BJ (cell line): ENCODE measurements at regions not wholly inside any gene's neighbourhood (a gene's known extent, or its start where the extent isn't known, plus 50 kb on each side); places are given as distances from the start of the nearest gene placed in this dataset.
"Not testable (repeated sequence)": the region's sequence is repeated elsewhere in the genome, so short reads cannot be mapped to it uniquely, and the experiment has no call there.

Experiments
- CTCF ChIA-PET: fragments of 350-600 bp; formaldehyde crosslinking; extraction: SDS; loops from one replicate; lab custom pipeline; 2021; ENCODE audit warnings: antibody characterized with exemption, inconsistent platforms; lab: Yijun Ruan, JAX
- POLR2A ChIA-PET: fragments of 300-600 bp; sonication (Branson Sonifier 250); formaldehyde crosslinking; extraction: SDS; loops from one replicate; lab custom pipeline; 2021; ENCODE audit warnings: antibody characterized with exemption; lab: Charles Lee
- DNase-seq: peaks from one replicate; pipeline ENCODE4 v3.0.0-alpha.2; 2011; ENCODE audit warnings: low read depth
- H3K27me3 ChIP-seq: 2 replicates; pipeline ENCODE4 v1.6.0; 2011; ENCODE audit warnings: low read length; ENCODE audit not compliant: control insufficient read depth, insufficient read depth
- H3K36me3 ChIP-seq: 2 replicates; pipeline ENCODE4 v1.5.1; 2011; ENCODE audit warnings: low read length; ENCODE audit not compliant: control insufficient read depth, insufficient read depth
- H3K4me3 ChIP-seq: 2 replicates; pipeline ENCODE4 v1.5.1; 2011; ENCODE audit warnings: low read depth, mild to moderate bottlenecking, control low read depth, low read length
- TF ChIP-seq, protein P1 (sequence below): IDR thresholded peaks from 2 replicates; pipeline ENCODE4 v1.5.1; 2011; ENCODE audit warnings: low read depth, mild to moderate bottlenecking, control low read depth, inconsistent platforms, low read length, moderate library complexity; ENCODE audit not compliant: insufficient read depth

DNA sequence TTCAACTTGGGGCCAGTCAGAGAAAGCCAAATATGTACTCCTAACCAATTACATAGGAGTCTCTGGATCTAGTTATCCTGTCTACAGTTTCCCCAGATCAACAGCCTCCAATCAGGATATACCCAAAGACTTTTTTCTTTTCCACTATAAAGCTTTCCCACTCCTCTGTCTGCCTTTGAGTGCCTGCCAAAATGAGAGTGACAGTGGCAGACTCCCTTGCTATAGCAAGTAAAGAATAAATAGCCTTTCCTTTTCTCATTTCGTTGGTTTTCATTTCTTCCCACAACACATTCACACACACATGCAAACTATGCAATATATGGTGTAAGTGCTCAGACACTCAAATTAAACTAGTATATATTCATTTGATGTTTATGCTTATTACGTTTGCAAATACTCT is 302.4 kb upstream of the TACR3 start:
- TF ChIP-seq, protein P1, sequence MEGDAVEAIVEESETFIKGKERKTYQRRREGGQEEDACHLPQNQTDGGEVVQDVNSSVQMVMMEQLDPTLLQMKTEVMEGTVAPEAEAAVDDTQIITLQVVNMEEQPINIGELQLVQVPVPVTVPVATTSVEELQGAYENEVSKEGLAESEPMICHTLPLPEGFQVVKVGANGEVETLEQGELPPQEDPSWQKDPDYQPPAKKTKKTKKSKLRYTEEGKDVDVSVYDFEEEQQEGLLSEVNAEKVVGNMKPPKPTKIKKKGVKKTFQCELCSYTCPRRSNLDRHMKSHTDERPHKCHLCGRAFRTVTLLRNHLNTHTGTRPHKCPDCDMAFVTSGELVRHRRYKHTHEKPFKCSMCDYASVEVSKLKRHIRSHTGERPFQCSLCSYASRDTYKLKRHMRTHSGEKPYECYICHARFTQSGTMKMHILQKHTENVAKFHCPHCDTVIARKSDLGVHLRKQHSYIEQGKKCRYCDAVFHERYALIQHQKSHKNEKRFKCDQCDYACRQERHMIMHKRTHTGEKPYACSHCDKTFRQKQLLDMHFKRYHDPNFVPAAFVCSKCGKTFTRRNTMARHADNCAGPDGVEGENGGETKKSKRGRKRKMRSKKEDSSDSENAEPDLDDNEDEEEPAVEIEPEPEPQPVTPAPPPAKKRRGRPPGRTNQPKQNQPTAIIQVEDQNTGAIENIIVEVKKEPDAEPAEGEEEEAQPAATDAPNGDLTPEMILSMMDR, result no peak
- ChIA-PET CTCF (no interaction called here), POLR2A (no interaction called here)
- no peaks in the 10 kb centered on the region for H3K27me3 ChIP-seq
- H3K36me3 ChIP-seq, result no peaks in the 10 kb centered on the region
- no peak overlapping the region for H3K4me3 ChIP-seq
- DNase-seq, result no peak

DNA sequence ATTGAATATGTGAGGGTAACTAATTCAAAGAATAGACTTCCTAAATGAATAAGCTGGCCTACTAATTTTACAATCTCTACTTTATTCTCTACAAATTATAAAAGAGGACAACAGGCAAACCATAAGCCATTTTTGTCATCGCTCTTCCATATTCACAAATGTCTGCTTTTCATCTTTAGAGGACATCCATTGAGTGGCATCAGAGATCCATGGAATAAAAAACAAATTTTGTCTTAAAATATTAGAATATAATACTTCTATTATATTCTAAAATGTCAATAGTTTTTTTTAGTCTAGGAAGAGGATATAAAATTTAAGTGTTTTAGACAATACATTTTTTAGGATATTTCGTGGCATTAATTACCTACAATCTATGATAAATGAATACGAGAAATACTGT is 300.9 kb upstream of the TACR3 start:
- no peak overlapping the region for H3K4me3 ChIP-seq
- ChIA-PET POLR2A (no interaction called here), CTCF (no interaction called here)
- DNase-seq, result no peak
- H3K36me3 ChIP-seq, result no peaks in the 10 kb centered on the region
- H3K27me3 ChIP-seq, result no peaks in the 10 kb centered on the region
- TF ChIP-seq, protein P1, result no peak

DNA sequence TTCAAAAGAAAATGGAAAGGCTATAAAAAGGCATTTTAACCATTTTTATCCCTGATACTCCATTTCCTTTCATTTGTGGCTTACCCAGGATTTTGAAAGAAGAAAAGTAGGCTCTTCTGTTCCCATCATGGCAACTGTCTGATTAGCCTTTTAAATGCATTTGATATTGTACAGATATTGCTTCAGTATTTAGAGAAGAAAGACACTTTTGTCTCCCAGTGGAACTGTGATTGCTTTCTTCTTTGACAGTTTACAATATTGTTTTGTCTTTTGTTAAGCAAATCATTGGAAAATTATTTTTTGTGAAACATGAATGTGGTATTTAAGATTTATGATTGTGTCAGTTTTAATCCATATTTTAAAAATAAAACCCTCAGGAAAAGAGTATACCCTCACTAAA is 297.4 kb upstream of the TACR3 start:
- CTCF ChIA-PET, result interaction anchor here (0.6 kb wide), 1 partner anchor 884 kb away, joined by 4 read pairs; no protein-coding TSS in a partner anchor
- DNase-seq, result no peak
- POLR2A ChIA-PET, result no interaction called here
- H3K4me3 ChIP-seq, result no peak overlapping the region
- no peaks in the 10 kb centered on the region for H3K36me3 ChIP-seq
- no peaks in the 10 kb centered on the region for H3K27me3 ChIP-seq
- TF ChIP-seq, protein P1, result no peak

DNA sequence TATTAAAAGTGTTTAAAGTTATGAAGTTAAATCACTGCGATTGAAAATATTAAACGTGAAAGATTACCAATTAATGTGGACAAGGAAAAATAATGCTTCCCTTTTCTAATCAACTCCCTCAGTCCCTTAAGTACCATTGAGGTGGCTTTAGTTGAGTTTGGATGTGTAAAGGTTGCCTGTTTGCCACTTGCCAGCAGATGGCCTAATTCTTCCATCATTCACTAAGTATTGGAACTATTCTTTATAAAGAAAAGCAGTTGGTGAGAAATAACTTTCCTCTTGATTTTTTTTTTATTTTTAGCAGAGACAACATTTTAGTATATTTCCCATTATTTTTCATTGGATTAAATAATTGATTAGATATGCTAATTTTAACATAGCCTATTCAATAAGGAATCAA is 295.9 kb upstream of the TACR3 start:
- H3K27me3 ChIP-seq, result no peaks in the 10 kb centered on the region
- POLR2A ChIA-PET, result no interaction called here

DNA sequence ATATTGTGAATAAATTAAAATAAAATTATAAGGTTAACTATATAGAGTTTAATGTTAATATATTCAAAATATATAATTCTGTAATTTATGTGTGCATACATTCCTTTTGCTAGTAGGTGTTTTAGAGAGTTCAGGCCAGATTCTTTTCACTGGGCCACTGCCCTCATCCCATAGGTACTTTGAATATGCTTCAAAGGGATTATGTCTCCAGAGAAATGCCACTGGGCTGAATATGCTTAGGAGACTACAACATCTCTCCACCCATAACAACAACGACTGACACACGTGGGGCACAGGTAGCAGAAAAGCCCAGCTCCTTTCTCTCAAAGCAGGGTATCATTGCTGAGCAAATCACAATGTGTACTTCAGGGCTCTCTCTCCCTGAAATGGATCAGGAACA is 290.9 kb upstream of the TACR3 start:
- Histone ChIP-seq H3K36me3 (no peaks in the 10 kb centered on the region), H3K4me3 (no peak overlapping the region), H3K27me3 (no peaks in the 10 kb centered on the region)
- TF ChIP-seq, protein P1, result no peak
- ChIA-PET POLR2A (no interaction called here), CTCF (no interaction called here)
- DNase-seq, result no peak

More for the DNA sequence above, 295.9 kb upstream of the TACR3 start:
- no peak for DNase-seq
- TF ChIP-seq, protein P1, result no peak
- Histone ChIP-seq H3K36me3 (no peaks in the 10 kb centered on the region), H3K4me3 (no peak overlapping the region)
- CTCF ChIA-PET, result no interaction called here

DNA sequence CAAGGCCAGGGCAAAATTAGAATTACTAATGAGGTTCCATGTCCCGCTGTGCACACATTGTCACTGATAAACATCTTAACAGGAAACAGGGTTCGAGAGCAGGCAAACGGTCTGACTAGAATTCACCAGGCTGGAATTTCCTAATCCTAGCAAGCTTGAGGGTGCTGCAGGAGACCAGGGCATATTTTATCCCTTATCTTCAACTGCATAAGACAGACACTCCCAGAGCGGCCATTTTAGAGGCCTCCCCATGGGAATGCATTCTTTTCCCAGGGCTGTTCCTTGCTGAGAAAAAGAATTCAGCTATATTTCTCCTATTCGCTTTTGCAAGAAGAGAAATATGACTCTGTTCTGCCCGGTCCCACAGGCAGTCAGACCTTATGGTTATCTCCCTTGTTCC is 282.5 kb upstream of the TACR3 start:
- CTCF ChIA-PET, H3K36me3 ChIP-seq, POLR2A ChIA-PET, DNase-seq, H3K4me3 ChIP-seq, H3K27me3 ChIP-seq: not testable (repeated sequence)
